CD4-positive, CD25-positive, alpha-beta regulatory T cell (primary cell): ENCODE measurements at regions not wholly inside any gene's neighbourhood (a gene's known extent, or its start where the extent isn't known, plus 50 kb on each side); places are given as distances from the start of the nearest gene placed in this dataset.
A peak's percentile ranks its signal among the peaks of the same experiment; 100 is the strongest.

ENCODE experiments used
- ATAC-seq, 2 donors: fragments of 150-1000 bp; cut with Tn5 transposase; one replicate each; pipeline ENCODE4 v1.10.0; 2021; ENCODE audit warnings: low read depth in 2 of 2, moderate number of reproducible peaks in 2 of 2, moderate library complexity in 1 of 2
- DNase-seq, 3 donors: peaks; one replicate each; pipeline versions ENCODE4 v3.0.0 to v3.0.0-alpha.2; 2012 to 2022; ENCODE audit warnings: mixed read lengths in 1 of 3
- H3K27ac ChIP-seq: one replicate; pipeline ENCODE4 v1.7.0; 2013; ENCODE audit warnings: mild to moderate bottlenecking, low read length; ENCODE audit not compliant: insufficient read depth, poor library complexity, severe bottlenecking
- H3K27me3 ChIP-seq: one replicate; pipeline ENCODE4 v1.7.0; 2013; ENCODE audit warnings: low read length; ENCODE audit not compliant: control insufficient read depth, insufficient read depth
- H3K36me3 ChIP-seq: one replicate; pipeline ENCODE4 v1.7.0; 2013; ENCODE audit warnings: mild to moderate bottlenecking, low read length, moderate library complexity; ENCODE audit not compliant: control insufficient read depth, insufficient read depth
- H3K4me1 ChIP-seq: 2 replicates; pipeline ENCODE4 v1.7.0; 2013; ENCODE audit warnings: mild to moderate bottlenecking, low read length; ENCODE audit not compliant: insufficient read depth, control insufficient read depth, poor library complexity, severe bottlenecking
- H3K4me3 ChIP-seq: one replicate; pipeline ENCODE4 v1.7.0; 2013; ENCODE audit warnings: low read depth, mild to moderate bottlenecking, low read length, moderate library complexity
- H3K9me3 ChIP-seq, 2 experiments: 1 replicate in 1 of 2; 2 replicates in 1 of 2; pipeline ENCODE4 v1.7.0; 2013; ENCODE audit warnings: low read length in 2 of 2, mild to moderate bottlenecking in 1 of 2, moderate library complexity in 1 of 2; ENCODE audit not compliant: control insufficient read depth in 2 of 2
- H3K27ac Mint-ChIP-seq, 3 donors: one replicate each; pipeline ENCODE4 v1.8.0; 2020 to 2022; ENCODE audit warnings: mild to moderate bottlenecking in 3 of 3, mixed read lengths in 3 of 3, moderate library complexity in 2 of 3
- H3K27me3 Mint-ChIP-seq: one replicate; pipeline ENCODE4 v1.8.0; 2022; ENCODE audit warnings: mild to moderate bottlenecking, mixed read lengths
- H3K36me3 Mint-ChIP-seq: one replicate; pipeline ENCODE4 v1.8.0; 2020; ENCODE audit warnings: mixed read lengths
- H3K4me1 Mint-ChIP-seq, 4 donors: one replicate each; pipeline ENCODE4 v1.8.0; 2020 to 2022; ENCODE audit warnings: mixed read lengths in 4 of 4, mild to moderate bottlenecking in 1 of 4
- H3K4me3 Mint-ChIP-seq, 4 donors: one replicate each; pipeline ENCODE4 v1.8.0; 2020 to 2022; ENCODE audit warnings: mild to moderate bottlenecking in 4 of 4, mixed read lengths in 4 of 4, moderate library complexity in 3 of 4
- H3K9me3 Mint-ChIP-seq, 7 donors: one replicate each; pipeline ENCODE4 v1.8.0; 2020 to 2022; ENCODE audit warnings: mixed read lengths in 7 of 7, mild to moderate bottlenecking in 3 of 7, moderate library complexity in 2 of 7

DNA sequence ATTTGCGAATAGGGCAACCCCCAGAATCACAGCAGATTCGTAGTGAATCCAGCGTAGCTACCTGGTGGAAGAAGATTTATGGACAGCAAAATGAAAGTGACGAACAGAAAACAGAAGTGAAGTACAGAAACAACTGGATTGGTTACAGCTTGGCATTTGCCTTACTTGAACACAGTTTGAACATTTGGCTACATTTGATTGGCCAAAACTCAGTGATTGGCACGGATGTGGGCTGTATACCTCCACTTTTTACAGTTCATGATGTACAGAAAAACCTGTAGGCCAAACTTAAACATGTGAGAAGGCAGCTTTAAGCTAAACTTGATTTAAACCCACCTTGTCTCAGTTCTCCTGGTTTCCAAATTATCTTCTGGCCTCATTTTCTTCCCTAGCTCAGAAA is 49.9 kb upstream of the AMN1 start:
- peaks cover 9 to 19% (median 12%) of the 10 kb centered on the region in 4 donors for H3K4me1 Mint-ChIP-seq

More for the DNA sequence above, 49.9 kb upstream of the AMN1 start:
- DNase-seq (no peak), ATAC-seq (no peak)
- no peaks in the 10 kb centered on the region for H3K36me3 ChIP-seq
- H3K9me3 ChIP-seq, result no peaks in the 10 kb centered on the region
- no peaks in the 10 kb centered on the region for H3K27me3 ChIP-seq
- H3K27ac ChIP-seq, result no peak overlapping the region
- Mint-ChIP-seq H3K9me3 (peaks cover 0 to 2% (median under 1%) of the 10 kb centered on the region in 7 donors), H3K27me3 (no peaks in the 10 kb centered on the region), H3K4me3 (no peak overlapping the region), H3K36me3 (peaks cover 2% of the 10 kb centered on the region), H3K27ac (peak overlapping the region in 1 of 3 donors; percentile 41)
- H3K4me3 ChIP-seq, result no peak overlapping the region
- H3K4me1 ChIP-seq, result no peaks in the 10 kb centered on the region
